ENCODE measurements at regions not wholly inside any gene's neighbourhood (a gene's known extent, or its start where the extent isn't known, plus 50 kb on each side); places are given as distances from the start of the nearest gene placed in this dataset.

DNA sequence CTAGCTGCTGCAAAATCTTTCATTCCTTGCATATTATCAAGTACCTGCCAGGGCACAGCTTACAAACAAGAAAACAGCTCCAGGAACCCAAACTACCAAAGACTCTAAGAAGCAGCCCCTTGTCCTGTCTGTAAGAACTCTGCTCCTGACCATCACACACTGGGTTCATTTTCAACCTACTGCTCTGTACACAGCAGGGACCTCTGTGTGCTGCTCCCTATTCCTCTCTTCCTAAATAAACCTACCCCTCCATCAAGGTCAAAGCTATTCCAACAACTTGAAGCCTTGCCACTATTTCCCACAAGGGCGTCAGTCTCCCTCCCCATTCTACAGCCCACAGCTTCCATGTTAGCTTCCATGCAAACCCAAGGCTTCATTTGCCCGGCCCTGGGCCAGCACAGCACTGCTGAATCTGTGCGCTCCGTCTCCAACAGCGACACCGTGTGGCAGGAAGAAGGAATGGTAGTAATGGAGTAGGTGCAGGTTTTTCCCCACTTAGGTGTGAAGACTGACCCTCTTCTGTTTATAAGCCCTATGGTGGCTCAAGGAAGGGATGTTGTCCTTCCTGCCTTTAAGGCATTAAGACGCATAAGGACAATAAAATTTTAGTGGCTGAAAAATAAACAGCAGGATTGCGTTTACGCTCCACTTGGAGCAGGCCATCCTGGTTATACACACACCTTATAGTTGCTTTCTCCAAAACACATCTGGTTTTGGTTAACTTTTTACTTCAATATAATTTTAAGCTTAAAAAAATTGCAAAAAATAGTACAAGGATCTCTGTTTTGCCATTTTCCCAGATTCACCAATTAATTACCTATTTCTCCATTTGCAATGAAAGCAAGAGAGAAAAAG is 115.2 kb upstream of the NXT1 start:
- H3K27me3 ChIP-seq (ENCODE audit: control insufficient read depth in 2 of 2, insufficient read depth in 2 of 2, low read length in 2 of 2), result peaks cover 2 to 4% of the 10 kb centered on the region in 2 experiments
- BruUV-seq (replicated peaks), result no TSS peak
- H2AFZ ChIP-seq (ENCODE audit: low read depth, low read length), result no peak overlapping the region
- DNase-seq (ENCODE audit: low read depth, low spot score) (peak; percentile 72), FAIRE-seq (peak; percentile 82)
- H3K9ac ChIP-seq (replicated peaks; ENCODE audit: extremely low read depth, insufficient read depth, low read length), result no peak overlapping the region
- H3K4me1 ChIP-seq (ENCODE audit: control insufficient read depth, extremely low read depth, insufficient read depth, low read length), result peaks cover 5% of the 10 kb centered on the region
- H3K27ac ChIP-seq (ENCODE audit: insufficient read depth, low read depth, low read length), result no peak overlapping the region
- intact Hi-C loops (cut with micrococcal nuclease) (loop anchor here (1.0 to 5.0 kb wide), 6 partner anchors 58 to 544 kb away; no protein-coding TSS in a partner anchor), dilution Hi-C loops (cut with MboI; ENCODE audit: extremely low pct_ligation_motif_present, low sequenced_read_pairs) (no loop called here)
- H3K79me2 ChIP-seq (ENCODE audit: control insufficient read depth, insufficient read depth, low read length), result no peaks in the 10 kb centered on the region
- POLR2A ChIA-PET, result no interaction called here
- H4K20me1 ChIP-seq (replicated peaks; ENCODE audit: control insufficient read depth, extremely low read depth, insufficient read depth, low read length), result no peaks in the 10 kb centered on the region
- H3K9me3 ChIP-seq (replicated peaks; ENCODE audit: control insufficient read depth, insufficient read depth, low read length), result no peaks in the 10 kb centered on the region
- no peak overlapping the region for H3K4me2 ChIP-seq (ENCODE audit: insufficient read depth, low read length)
- peak; percentile 80 to 85 for TF ChIP-seq CTCF (IDR thresholded peaks at IDR 0.05; ENCODE audit: extremely low read depth in 1 of 2, insufficient read depth in 1 of 2, low read depth in 1 of 2, low read length in 2 of 2)
- TF ChIP-seq POLR2AphosphoS5 (IDR thresholded peaks at IDR 0.05; ENCODE audit: insufficient read depth, low read depth, low read length), result no peak
- no peaks in the 10 kb centered on the region for H3K9me1 ChIP-seq (replicated peaks; ENCODE audit: control insufficient read depth, extremely low read depth, insufficient read depth, low read length)
- CTCF ChIA-PET, result interaction anchor here (0.6 to 4.2 kb wide), 50 partner anchors 9 to 545 kb away, joined by 3 to 96 read pairs (median 5); partner anchors contain the start of genes CD93 and THBD
- no peak overlapping the region for H3K4me3 ChIP-seq (replicated peaks in 1 of 3; ENCODE audit: insufficient read depth in 1 of 3, low read depth in 1 of 3, low read length in 3 of 3)
- H3K36me3 ChIP-seq (ENCODE audit: control insufficient read depth in 2 of 2, extremely low read depth in 1 of 2, insufficient read depth in 2 of 2, low read length in 2 of 2), result no peaks in the 10 kb centered on the region

All from endothelial cell of umbilical vein (primary cell).